ENCODE measurements at regions not wholly inside any gene's neighbourhood (a gene's known extent, or its start where the extent isn't known, plus 50 kb on each side); places are given as distances from the start of the nearest gene placed in this dataset.

- TF ChIP-seq EZH2phosphoT487 (IDR thresholded peaks at IDR 0.05; ENCODE audit: borderline replicate concordance, low read length) (no peak), CTCF (IDR thresholded peaks at IDR 0.05; ENCODE audit: low read depth, low read length, poor library complexity, severe bottlenecking) (no peak)
These were observed 968.6 kb upstream of the RBFOX1 start for GRCh38 chr16:6363896-6364607.
